ENCODE measurements at regions not wholly inside any gene's neighbourhood (a gene's known extent, or its start where the extent isn't known, plus 50 kb on each side); places are given as distances from the start of the nearest gene placed in this dataset.

- TF ChIP-seq POLR2AphosphoS5 (IDR thresholded peaks at IDR 0.05; ENCODE audit: low read depth, low read length) (no peak), FOXP2 (optimal IDR thresholded peaks at IDR 0.05; ENCODE audit: borderline replicate concordance, extremely low read depth, extremely low read length, insufficient read depth) (no peak), TAF1 (IDR thresholded peaks at IDR 0.05; ENCODE audit: borderline replicate concordance, insufficient read depth, low read length) (no peak), REST (IDR thresholded peaks at IDR 0.05; ENCODE audit: insufficient read depth in 1 of 2, low read depth in 2 of 2, low read length in 2 of 2) (no peak), SIN3A (IDR thresholded peaks at IDR 0.05; ENCODE audit: borderline replicate concordance, insufficient read depth, low read length) (no peak)
These were observed 268.8 kb downstream of the CYP26B1 start for GRCh38 chr2:71878626-71879508.

GRCh38 chr2:71877636-71878035, 270.0 kb downstream of the CYP26B1 start:
- TF ChIP-seq POLR2AphosphoS5 (IDR thresholded peaks at IDR 0.05; ENCODE audit: low read depth, low read length), result no peak
- TF ChIP-seq TAF1 (IDR thresholded peaks at IDR 0.05; ENCODE audit: borderline replicate concordance, insufficient read depth, low read length), result no peak
- no peak for TF ChIP-seq SIN3A (IDR thresholded peaks at IDR 0.05; ENCODE audit: borderline replicate concordance, insufficient read depth, low read length)
- TF ChIP-seq REST (IDR thresholded peaks at IDR 0.05; ENCODE audit: insufficient read depth in 1 of 2, low read depth in 2 of 2, low read length in 2 of 2), result no peak
- no peak for TF ChIP-seq FOXP2 (optimal IDR thresholded peaks at IDR 0.05; ENCODE audit: borderline replicate concordance, extremely low read depth, extremely low read length, insufficient read depth)

- no peak for TF ChIP-seq FOXP2 (optimal IDR thresholded peaks at IDR 0.05; ENCODE audit: borderline replicate concordance, extremely low read depth, extremely low read length, insufficient read depth)
- TF ChIP-seq TAF1 (IDR thresholded peaks at IDR 0.05; ENCODE audit: borderline replicate concordance, insufficient read depth, low read length), result no peak
- no peak for TF ChIP-seq SIN3A (IDR thresholded peaks at IDR 0.05; ENCODE audit: borderline replicate concordance, insufficient read depth, low read length)
- TF ChIP-seq REST (IDR thresholded peaks at IDR 0.05; ENCODE audit: insufficient read depth in 1 of 2, low read depth in 2 of 2, low read length in 2 of 2), result no peak
- TF ChIP-seq POLR2AphosphoS5 (IDR thresholded peaks at IDR 0.05; ENCODE audit: low read depth, low read length), result no peak
These were observed 270.9 kb downstream of the CYP26B1 start for GRCh38 chr2:71876542-71877451.

- TF ChIP-seq REST (IDR thresholded peaks at IDR 0.05; ENCODE audit: insufficient read depth in 1 of 2, low read depth in 2 of 2, low read length in 2 of 2), result no peak
- TF ChIP-seq SIN3A (IDR thresholded peaks at IDR 0.05; ENCODE audit: borderline replicate concordance, insufficient read depth, low read length), result no peak
- no peak for TF ChIP-seq TAF1 (IDR thresholded peaks at IDR 0.05; ENCODE audit: borderline replicate concordance, insufficient read depth, low read length)
- TF ChIP-seq FOXP2 (optimal IDR thresholded peaks at IDR 0.05; ENCODE audit: borderline replicate concordance, extremely low read depth, extremely low read length, insufficient read depth), result no peak
- TF ChIP-seq POLR2AphosphoS5 (IDR thresholded peaks at IDR 0.05; ENCODE audit: low read depth, low read length), result no peak
These were observed 275.1 kb downstream of the CYP26B1 start for GRCh38 chr2:71872466-71873051.
